ENCODE measurements at regions not wholly inside any gene's neighbourhood (a gene's known extent, or its start where the extent isn't known, plus 50 kb on each side); places are given as distances from the start of the nearest gene placed in this dataset.

GRCh38 chr7:42426163-42426562 is 189.2 kb upstream of the GLI3 start:
- H3K9ac ChIP-seq (ENCODE audit: low read length) = no peak overlapping the region
- H3K27ac ChIP-seq (ENCODE audit: low read depth, low read length) = no peak overlapping the region
- no peaks in the 10 kb centered on the region; a peak in 1 of 4 replicates for H3K36me3 ChIP-seq (ENCODE audit: control insufficient read depth in 1 of 2, insufficient read depth in 2 of 2, low read length in 2 of 2)
- no peak overlapping the region for H3K4me2 ChIP-seq (ENCODE audit: low read length)
- no peak for DNase-seq (ENCODE audit: low read depth, low spot score)
- H2AFZ ChIP-seq (ENCODE audit: low read depth, low read length, poor library complexity, severe bottlenecking) = no peak overlapping the region
- no TSS peak for BruUV-seq (replicated peaks)
- no peaks in the 10 kb centered on the region for H3K9me2 ChIP-seq (ENCODE audit: insufficient read depth)
- H4K20me1 ChIP-seq (ENCODE audit: insufficient read depth) = no peaks in the 10 kb centered on the region
- H3K79me2 ChIP-seq (ENCODE audit: insufficient read depth, low read length) = no peaks in the 10 kb centered on the region
- ChIA-PET CTCF (no interaction called here), RAD21 (ENCODE audit: low non-redundant PET in 1 of 2, low total read pairs in 2 of 2, uncharacterized antibody in 2 of 2, unreplicated experiment in 2 of 2) (no interaction called here), POLR2A (no interaction called here)
- ATAC-seq = no peak
- H3K27me3 ChIP-seq (ENCODE audit: insufficient read depth, low read length) = no peaks in the 10 kb centered on the region
- H3K9me3 ChIP-seq (ENCODE audit: control insufficient read depth in 1 of 2, insufficient read depth in 1 of 2, low read depth in 1 of 2, low read length in 2 of 2) = 0 out of 4 replicates have a peak, but pooled peaks cover 0 to 4% of the 10 kb centered on the region in 2 experiments
- TF ChIP-seq ZFX (IDR thresholded peaks at IDR 0.05) = no peak
- no peak for TF ChIP-seq FOSL1 (IDR thresholded peaks at IDR 0.05; ENCODE audit: low read depth)
- no peak for TF ChIP-seq MAX (IDR thresholded peaks at IDR 0.05)
- TF ChIP-seq POLR2AphosphoS5 (IDR thresholded peaks at IDR 0.05; ENCODE audit: low read depth, low read length) = no peak
- TF ChIP-seq CEBPB (IDR thresholded peaks at IDR 0.05; ENCODE audit: low read depth) = no peak
- no peak for TF ChIP-seq CTCF (IDR thresholded peaks at IDR 0.05 in 2 of 3, conservative IDR thresholded peaks at IDR 0.05 in 1 of 3; ENCODE audit: borderline replicate concordance in 1 of 3, insufficient read depth in 1 of 3, low read depth in 2 of 3, low read length in 2 of 3)
- no peak for TF ChIP-seq JUND (IDR thresholded peaks at IDR 0.05)
- no peak for TF ChIP-seq EZH2 (IDR thresholded peaks at IDR 0.05)
- TF ChIP-seq, protein P1, sequence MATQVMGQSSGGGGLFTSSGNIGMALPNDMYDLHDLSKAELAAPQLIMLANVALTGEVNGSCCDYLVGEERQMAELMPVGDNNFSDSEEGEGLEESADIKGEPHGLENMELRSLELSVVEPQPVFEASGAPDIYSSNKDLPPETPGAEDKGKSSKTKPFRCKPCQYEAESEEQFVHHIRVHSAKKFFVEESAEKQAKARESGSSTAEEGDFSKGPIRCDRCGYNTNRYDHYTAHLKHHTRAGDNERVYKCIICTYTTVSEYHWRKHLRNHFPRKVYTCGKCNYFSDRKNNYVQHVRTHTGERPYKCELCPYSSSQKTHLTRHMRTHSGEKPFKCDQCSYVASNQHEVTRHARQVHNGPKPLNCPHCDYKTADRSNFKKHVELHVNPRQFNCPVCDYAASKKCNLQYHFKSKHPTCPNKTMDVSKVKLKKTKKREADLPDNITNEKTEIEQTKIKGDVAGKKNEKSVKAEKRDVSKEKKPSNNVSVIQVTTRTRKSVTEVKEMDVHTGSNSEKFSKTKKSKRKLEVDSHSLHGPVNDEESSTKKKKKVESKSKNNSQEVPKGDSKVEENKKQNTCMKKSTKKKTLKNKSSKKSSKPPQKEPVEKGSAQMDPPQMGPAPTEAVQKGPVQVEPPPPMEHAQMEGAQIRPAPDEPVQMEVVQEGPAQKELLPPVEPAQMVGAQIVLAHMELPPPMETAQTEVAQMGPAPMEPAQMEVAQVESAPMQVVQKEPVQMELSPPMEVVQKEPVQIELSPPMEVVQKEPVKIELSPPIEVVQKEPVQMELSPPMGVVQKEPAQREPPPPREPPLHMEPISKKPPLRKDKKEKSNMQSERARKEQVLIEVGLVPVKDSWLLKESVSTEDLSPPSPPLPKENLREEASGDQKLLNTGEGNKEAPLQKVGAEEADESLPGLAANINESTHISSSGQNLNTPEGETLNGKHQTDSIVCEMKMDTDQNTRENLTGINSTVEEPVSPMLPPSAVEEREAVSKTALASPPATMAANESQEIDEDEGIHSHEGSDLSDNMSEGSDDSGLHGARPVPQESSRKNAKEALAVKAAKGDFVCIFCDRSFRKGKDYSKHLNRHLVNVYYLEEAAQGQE (IDR thresholded peaks at IDR 0.05; ENCODE audit: low read depth) = no peak
- no peak for TF ChIP-seq SRF (IDR thresholded peaks at IDR 0.05; ENCODE audit: low read depth)
- TF ChIP-seq CBX3 (IDR thresholded peaks at IDR 0.05; ENCODE audit: low read depth) = no peak
- TF ChIP-seq POLR2A (IDR thresholded peaks at IDR 0.05; ENCODE audit: borderline replicate concordance, extremely low read depth, insufficient read depth, insufficient read length) = no peak
- no peak for TF ChIP-seq ATF3 (IDR thresholded peaks at IDR 0.05)
- no peak overlapping the region for H3K4me3 ChIP-seq (replicated peaks in 1 of 2; ENCODE audit: low read depth in 1 of 2, low read length in 2 of 2)
- intact Hi-C loops (cut with micrococcal nuclease) = no loop called here
- H3K4me1 ChIP-seq (ENCODE audit: control insufficient read depth in 1 of 2, insufficient read depth in 2 of 2, low read length in 2 of 2) = no peaks in the 10 kb centered on the region
